Amniotic epithelial cell (primary cell): ENCODE measurements at regions not wholly inside any gene's neighbourhood (a gene's known extent, or its start where the extent isn't known, plus 50 kb on each side); places are given as distances from the start of the nearest gene placed in this dataset.
"Not testable (repeated sequence)": the region's sequence is repeated elsewhere in the genome, so short reads cannot be mapped to it uniquely, and the experiment has no call there.

ENCODE experiments used
- DNase-seq: peaks from one replicate; pipeline ENCODE4 v3.0.0-alpha.2; 2010; ENCODE audit warnings: low read depth

- DNase-seq, result not testable (repeated sequence)
These were observed 79.5 kb upstream of the ANK3 start for GRCh38 chr10:60469147-60469546.

DNA sequence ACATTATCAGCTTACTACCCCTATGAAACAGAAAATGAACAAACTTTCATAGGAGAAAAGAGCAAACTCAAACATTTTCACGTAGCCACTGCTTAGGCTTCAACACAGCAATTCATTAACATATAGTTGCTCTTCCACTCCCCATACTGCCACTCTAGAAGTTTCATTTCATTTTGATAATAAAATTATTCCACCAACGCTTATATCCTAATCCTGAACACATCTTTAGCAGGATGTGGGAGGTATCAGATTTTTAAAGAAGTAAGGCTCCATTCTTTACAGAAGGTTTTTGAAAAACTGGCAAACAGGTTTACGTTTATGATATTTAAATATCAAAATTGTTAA, 77.5 kb upstream of the ANK3 start:
- DNase-seq, result no peak

DNA sequence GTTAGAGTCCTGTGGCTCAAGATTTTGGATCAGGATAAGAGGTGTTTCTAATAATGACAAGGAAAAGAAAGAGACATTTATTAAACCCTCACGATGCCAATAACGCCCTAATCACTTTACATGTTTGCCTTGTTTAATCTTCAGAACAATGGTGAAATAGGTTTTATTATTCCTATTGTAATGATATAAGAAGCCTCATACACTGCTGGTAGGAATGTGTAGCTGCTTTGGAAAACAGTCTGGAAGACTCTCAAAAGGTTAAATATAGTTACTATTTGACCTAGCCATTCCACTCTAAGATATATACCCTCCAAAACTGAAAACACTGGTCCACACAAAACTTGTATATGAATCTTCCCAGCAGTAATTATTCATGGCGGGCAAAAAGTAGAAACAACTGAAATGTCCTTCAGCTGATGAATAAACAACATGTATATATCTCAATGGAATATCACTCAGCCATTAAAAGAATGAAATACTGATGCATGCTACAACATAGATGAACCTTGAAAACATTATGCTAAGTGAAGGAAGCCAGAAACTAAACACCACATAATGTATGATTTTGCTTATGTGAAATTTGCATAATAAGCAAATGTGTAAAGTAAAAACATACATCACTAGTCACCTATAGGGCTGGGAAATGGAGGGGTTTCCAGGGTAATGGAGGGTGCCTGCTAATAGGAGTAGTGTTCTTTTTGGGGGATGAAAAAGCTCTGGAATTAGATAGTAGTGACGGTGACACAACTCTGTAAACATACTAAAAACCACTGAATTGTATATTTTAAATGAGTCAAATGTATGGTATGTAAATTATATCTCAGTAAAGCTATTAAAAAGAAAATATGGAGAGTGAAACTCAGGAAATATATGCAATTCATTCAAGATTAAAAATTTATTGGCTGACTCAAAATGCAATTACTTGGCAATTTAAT, 76.9 kb upstream of the ANK3 start:
- no peak for DNase-seq

DNA sequence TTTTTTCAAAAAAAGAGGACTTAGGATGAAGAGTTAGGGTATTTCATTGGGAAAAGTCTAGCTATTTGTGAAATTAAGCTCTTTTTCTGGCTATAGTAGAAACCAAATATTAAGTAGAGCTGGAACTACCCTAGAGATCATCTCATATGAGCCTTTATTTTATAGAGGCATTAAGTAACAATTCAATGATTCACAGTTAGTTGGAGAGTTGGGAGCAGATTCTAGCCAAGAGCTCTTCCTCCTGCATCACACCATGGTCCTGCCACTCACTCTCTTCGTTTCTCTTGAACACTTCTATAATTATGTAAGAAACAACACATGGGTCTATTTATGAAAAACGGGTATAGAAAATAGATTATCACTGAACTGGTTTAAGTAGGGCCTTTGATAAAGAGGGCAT, 76.1 kb upstream of the ANK3 start:
- DNase-seq, result no peak

DNA sequence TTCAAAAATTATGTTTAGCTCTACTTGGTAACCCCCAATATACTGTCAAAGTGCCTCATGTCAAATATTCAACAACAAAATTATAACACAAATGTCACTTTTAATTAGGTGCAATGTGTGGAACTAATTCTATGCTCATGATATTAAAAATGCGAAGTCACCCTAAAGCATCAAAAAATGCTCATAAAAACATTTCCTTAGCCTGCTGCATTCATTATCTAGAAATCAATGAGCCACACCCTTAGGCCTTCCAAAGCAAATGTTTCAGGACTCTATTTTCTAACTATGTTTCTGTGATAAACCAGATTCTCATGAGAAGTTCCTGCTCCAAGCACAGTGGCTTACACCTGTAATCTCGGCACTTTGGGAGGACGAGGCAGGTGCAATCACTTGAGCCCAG, 75.0 kb upstream of the ANK3 start:
- no peak for DNase-seq

- no peak for DNase-seq
These were observed 74.1 kb upstream of the ANK3 start for GRCh38 chr10:60463746-60464145.

DNA sequence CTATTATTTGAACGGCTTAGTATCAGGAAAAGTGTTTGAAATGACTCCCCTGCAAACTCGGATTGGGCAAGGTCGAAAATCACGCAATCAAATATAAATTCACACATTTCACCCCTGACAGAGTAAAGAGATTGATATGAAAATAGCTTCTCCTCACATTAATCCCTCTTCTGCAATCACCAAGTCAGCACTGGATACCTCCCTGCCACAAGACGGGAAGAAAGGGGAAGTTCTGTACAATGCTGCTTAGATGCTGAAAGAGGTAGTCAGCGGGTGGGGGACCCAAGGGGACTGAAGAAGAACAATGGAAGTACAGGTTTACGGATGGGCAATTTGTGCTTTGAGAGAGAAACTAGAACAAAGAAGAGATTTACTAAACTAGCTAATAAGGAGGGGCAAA, 72.0 kb upstream of the ANK3 start:
- no peak for DNase-seq

DNA sequence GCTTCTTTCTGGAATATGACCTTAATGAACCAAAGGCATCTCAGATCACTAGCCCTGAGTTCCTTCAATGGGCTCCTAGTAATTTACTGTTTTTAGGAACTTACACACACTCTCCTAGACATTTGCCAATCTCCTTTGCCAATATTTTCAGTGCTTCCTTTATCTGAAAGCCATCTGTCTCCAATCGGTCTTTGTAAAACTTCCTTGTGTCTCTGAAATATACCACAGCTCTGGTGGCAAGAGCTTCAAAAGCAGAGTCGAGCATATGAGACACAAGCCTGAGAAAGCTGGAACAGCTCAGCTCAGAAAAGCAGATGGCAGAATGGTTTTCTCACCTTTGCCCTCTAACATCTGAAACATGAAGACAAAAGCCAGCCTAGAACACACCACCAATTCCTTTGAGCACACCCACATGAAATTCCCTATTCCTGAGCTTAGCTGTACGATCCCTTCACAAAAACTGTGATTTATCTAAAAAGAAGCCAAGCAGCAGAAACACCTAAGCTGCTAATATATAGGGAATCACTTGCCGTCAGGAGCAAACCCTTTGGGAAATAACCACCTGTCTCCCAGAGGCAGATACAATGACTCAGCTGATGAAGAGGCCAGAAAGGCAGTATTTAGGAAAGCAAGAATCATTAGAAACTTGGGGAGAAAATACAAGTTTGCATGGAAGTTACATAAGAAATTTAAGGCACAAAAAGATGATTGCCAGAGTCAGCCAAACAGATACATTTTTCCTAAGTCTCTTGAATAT, 70.2 kb upstream of the ANK3 start:
- no peak for DNase-seq

- DNase-seq, result peak; percentile 39
These were observed 66.4 kb upstream of the ANK3 start for GRCh38 chr10:60456053-60456452.

GRCh38 chr10:60454336-60454735, 64.7 kb upstream of the ANK3 start:
- no peak for DNase-seq

DNA sequence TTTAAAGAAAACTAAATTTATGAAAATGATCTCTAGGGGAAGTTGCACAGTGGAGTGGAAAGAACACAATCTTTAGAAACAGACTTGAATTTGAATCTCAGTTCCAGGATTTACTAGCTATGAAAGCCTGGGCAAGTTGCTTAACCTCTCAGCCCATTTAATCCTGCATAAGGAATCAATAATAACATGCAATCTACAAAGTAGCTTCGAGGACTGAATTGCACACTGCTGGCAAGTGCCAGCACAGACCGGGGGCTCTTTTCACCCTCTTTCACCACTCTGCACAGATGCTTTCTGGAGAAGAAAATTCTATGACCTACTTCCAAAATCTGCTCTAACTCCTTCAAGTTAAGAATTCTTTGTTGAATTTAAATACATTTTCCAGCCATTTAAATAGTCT, 63.4 kb upstream of the ANK3 start:
- no peak for DNase-seq

DNA sequence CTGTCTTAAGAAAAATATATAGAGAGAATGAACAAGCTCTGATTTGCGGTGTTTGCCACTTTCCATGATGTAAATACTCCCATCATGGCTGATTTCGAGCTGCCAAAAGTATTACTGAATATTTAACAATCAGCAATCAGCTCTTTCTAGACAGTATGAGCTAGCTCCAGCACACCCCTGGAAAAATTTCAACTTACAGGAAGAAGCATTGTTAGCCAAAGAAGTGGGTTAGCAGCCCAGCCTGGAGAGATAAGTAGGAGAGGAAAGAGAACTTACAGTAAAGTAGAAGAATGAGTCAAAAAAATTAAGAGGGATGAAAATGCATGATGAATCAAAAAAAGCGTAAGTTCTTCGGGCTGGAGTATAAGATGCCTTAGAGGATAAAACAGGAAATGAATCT, 60.6 kb upstream of the ANK3 start:
- DNase-seq, result no peak

- no peak for DNase-seq
These were observed 58.6 kb upstream of the ANK3 start for GRCh38 chr10:60448246-60448645.

- no peak for DNase-seq
These were observed 57.2 kb upstream of the ANK3 start for GRCh38 chr10:60446851-60447250.

- peak; percentile 27 for DNase-seq
These were observed 56.6 kb upstream of the ANK3 start for GRCh38 chr10:60446070-60446833.

DNA sequence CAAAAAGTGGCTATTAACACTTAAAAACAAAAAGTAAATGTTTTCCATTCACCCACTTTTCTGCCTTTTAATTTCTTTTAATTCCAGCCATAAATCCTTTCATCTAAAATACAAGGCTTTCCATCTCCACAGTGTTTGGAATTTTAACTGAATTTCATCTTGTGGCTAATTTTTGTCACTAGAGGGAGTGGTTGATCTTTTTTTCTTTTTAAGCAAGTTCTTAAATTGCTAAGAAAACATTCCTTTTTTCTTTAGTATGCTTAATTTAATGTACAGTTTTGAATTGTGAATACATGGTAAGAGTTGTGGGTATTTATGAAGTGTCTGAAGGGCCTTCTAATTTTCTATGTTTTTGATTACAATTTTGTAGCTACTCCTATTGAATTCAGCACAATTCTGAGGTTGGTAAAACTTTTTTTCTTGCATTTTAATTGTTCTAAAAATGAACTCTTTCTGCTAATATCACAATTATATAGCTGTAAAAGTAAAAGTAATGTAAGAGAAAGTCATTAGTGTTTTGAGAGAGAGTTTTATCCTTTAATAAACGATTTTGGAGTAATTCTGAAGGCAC, 54.9 kb upstream of the ANK3 start:
- DNase-seq, result peak; percentile 45

GRCh38 chr10:60443346-60443745, 53.7 kb upstream of the ANK3 start:
- no peak for DNase-seq

GRCh38 chr10:60441515-60441914, 51.8 kb upstream of the ANK3 start:
- peak; percentile 40 for DNase-seq

DNA sequence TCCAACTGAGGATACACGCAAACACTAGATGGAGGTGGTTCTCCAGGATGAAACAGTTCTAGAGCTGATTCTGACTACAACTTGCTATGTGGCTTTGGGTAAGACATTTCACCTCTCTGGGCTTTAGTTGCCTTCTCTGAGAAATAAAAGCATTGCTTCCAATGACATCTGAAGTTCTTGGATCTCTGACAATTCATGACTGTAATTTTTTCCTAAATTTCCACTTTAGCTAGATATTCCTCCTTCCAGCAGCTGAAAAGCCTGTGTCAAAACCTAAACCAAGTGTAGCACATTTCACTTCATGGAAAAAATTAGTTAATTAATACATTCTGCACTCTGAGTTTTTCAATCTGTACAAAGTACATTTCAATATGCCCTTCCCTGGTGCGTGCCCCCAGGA, 50.0 kb upstream of the ANK3 start:
- DNase-seq, result no peak
